ENCODE measurements at regions not wholly inside any gene's neighbourhood (a gene's known extent, or its start where the extent isn't known, plus 50 kb on each side); places are given as distances from the start of the nearest gene placed in this dataset.

GRCh38 chr16:7025616-7026190 is 306.9 kb upstream of the RBFOX1 start:
- no peak overlapping the region for H3K27ac Mint-ChIP-seq
- H3K4me1 Mint-ChIP-seq = no peaks in the 10 kb centered on the region
- H3K27me3 Mint-ChIP-seq = no peaks in the 10 kb centered on the region
- no peak overlapping the region for H3K4me3 Mint-ChIP-seq
- peak; percentile 11 to 27 for DNase-seq
- H3K9me3 Mint-ChIP-seq = peaks cover 0 to 14% of the 10 kb centered on the region in 2 donors
- no peak for ATAC-seq

- no peaks in the 10 kb centered on the region for H3K4me1 Mint-ChIP-seq
Observed at GRCh38 chr16:7021653-7022275, 310.9 kb upstream of the RBFOX1 start.

DNA sequence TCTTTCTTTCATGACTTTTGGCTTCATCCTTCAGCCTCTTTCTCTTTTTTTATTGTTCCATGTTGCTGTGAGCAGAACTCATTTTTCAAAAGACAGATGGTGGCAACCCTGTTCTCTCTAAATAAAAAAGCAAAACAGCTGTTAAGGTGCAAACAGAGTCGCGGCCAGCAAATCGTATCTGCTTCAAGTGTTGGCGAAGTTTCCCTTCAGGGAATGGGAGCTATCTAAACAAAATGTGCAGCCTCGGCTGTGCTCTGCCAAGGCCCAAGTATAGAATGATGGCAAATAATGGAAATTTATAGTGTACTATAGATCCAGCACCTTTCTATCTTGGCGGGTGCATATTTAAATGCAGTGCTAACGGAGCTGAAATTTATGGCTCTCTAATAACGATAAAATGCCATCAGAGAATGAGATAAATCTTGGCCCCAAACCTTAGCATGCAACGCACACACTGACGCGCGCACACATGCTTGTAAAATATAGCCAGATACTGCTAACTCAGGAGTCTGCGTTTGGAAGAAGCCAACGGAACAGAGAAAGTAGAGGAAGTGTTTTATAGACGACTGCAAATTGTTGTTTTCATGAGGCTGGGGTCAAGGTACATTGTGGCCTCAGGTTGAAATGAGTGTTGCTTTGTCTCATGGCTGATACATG is 315.5 kb upstream of the RBFOX1 start:
- H3K27me3 Mint-ChIP-seq = no peaks in the 10 kb centered on the region
- no peak overlapping the region for H3K4me3 Mint-ChIP-seq
- no peak overlapping the region for H3K27ac Mint-ChIP-seq
- DNase-seq (no peak), ATAC-seq (no peak)
- H3K4me1 Mint-ChIP-seq = no peaks in the 10 kb centered on the region
- peaks cover 4 to 17% of the 10 kb centered on the region in 2 donors for H3K9me3 Mint-ChIP-seq

More at GRCh38 chr16:7021653-7022275, 310.9 kb upstream of the RBFOX1 start:
- Mint-ChIP-seq H3K4me3 (no peak overlapping the region), H3K9me3 (peaks cover 4 to 23% of the 10 kb centered on the region in 2 donors), H3K27ac (no peak overlapping the region), H3K27me3 (no peaks in the 10 kb centered on the region)
- ATAC-seq (no peak), DNase-seq (no peak)

- Mint-ChIP-seq H3K27me3 (no peaks in the 10 kb centered on the region), H3K27ac (no peak overlapping the region), H3K4me1 (no peaks in the 10 kb centered on the region), H3K9me3 (peaks cover 4 to 36% of the 10 kb centered on the region in 2 donors), H3K4me3 (no peak overlapping the region)
- no peak for ATAC-seq
- no peak for DNase-seq
Observed at GRCh38 chr16:7014756-7015155, 317.9 kb upstream of the RBFOX1 start.

DNA sequence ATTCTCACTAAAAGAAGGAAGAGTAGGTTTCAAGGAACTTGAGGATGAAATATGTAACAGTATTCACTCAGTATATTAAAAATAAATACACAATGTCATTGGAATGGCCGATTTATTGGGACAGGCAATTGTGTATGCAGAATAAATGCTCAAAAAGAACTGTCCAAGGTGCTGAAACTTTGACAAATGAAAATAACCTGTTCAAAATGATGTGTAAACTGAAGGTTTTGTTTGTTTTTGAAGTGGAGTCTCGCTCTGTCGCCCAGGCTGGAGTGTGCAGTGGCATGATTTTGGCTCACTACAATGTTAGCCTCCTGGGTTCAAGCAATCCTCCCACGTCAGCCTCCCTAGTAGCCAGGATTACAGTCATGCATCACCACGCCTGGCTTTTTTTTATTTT is 318.7 kb upstream of the RBFOX1 start:
- no peak for ATAC-seq
- peaks cover 8 to 35% of the 10 kb centered on the region in 2 donors for H3K9me3 Mint-ChIP-seq
- no peak overlapping the region for H3K27ac Mint-ChIP-seq

DNA sequence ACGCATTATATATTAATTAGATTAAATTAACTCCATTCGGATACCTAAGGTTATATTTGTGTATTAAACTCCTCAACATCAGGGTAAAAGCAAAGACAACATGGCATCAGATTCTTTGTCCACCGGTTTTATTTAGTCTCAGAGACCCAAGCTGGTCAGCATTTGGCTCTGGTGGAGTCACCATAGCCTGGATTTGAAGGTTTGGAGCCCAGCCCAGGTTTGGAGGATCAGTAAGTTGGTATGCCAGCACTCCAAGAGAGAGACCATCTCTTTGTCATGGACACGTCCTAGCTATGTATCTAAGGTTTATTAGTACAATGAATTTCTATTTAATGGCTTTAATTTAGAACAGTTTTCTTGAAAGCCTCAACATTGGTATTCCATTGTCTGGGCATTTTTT is 328.4 kb upstream of the RBFOX1 start:
- no peak for ATAC-seq
- Mint-ChIP-seq H3K27me3 (no peaks in the 10 kb centered on the region), H3K4me3 (no peak overlapping the region), H3K4me1 (no peaks in the 10 kb centered on the region), H3K27ac (no peak overlapping the region), H3K9me3 (peaks cover 13 to 26% of the 10 kb centered on the region in 2 donors)
- DNase-seq = no peak

More for the DNA sequence above, 318.7 kb upstream of the RBFOX1 start:
- no peaks in the 10 kb centered on the region for H3K4me1 Mint-ChIP-seq
- no peaks in the 10 kb centered on the region for H3K27me3 Mint-ChIP-seq
- no peak for DNase-seq
- no peak overlapping the region for H3K4me3 Mint-ChIP-seq

DNA sequence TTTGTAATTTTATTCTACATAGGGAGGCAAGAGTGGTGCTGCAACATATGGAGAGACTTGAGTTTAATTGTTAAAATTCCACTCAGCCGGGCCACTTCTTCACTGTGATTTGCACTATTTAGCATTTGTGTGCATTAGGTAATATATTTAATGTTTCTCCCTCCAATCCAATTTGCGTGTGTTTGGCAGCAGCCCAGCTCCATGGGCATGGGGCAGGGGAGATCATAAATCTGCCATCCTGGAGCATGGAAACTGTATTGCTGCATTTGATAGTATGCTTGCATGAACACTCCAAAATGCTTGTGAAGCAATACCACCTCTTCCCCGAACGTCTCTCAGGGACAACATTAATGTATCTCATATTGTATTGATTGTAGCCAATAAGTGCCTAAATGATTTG is 339.1 kb upstream of the RBFOX1 start:
- H3K27me3 Mint-ChIP-seq = no peaks in the 10 kb centered on the region
- H3K4me3 Mint-ChIP-seq = no peak overlapping the region
- DNase-seq (no peak), ATAC-seq (no peak)
- no peaks in the 10 kb centered on the region for H3K4me1 Mint-ChIP-seq
- H3K9me3 Mint-ChIP-seq = peaks cover 10 to 25% of the 10 kb centered on the region in 2 donors
- H3K27ac Mint-ChIP-seq = no peak overlapping the region

- Mint-ChIP-seq H3K4me1 (no peaks in the 10 kb centered on the region), H3K9me3 (peaks cover 3 to 23% of the 10 kb centered on the region in 2 donors), H3K27ac (no peak overlapping the region), H3K4me3 (no peak overlapping the region), H3K27me3 (no peaks in the 10 kb centered on the region)
- ATAC-seq (no peak), DNase-seq (no peak)
Observed at GRCh38 chr16:6988846-6989245, 343.8 kb upstream of the RBFOX1 start.

GRCh38 chr16:6977916-6978315 is 354.7 kb upstream of the RBFOX1 start:
- no peak for ATAC-seq
- DNase-seq = no peak
- Mint-ChIP-seq H3K4me1 (no peaks in the 10 kb centered on the region), H3K4me3 (no peak overlapping the region), H3K27me3 (no peaks in the 10 kb centered on the region), H3K9me3 (peaks cover 0 to 4% of the 10 kb centered on the region in 2 donors), H3K27ac (no peak overlapping the region)

DNA sequence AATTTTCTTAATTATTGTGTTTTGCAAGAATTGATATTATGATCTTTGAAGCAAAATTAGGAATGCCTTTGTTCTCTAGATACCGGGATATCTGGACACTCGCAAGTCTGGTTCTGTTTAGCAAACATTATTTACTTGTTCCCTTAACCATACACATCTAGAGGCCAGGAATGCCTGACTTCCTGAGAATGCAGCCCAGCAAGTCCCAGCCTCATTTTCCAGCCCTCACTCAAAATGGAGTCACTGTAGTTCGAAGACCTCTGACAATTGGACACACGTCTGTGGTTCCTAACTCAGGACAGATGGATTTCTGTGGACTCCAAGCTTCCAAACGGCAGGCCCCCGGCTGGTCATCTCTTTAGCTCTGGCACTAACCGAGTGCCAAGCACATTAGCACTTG is 355.4 kb upstream of the RBFOX1 start:
- no peak for ATAC-seq
- Mint-ChIP-seq H3K27ac (no peak overlapping the region), H3K27me3 (no peaks in the 10 kb centered on the region), H3K9me3 (peaks cover 0 to 10% of the 10 kb centered on the region in 2 donors), H3K4me3 (no peak overlapping the region), H3K4me1 (no peaks in the 10 kb centered on the region)
- DNase-seq = no peak

GRCh38 chr16:6976716-6977115 is 355.9 kb upstream of the RBFOX1 start:
- no peak overlapping the region for H3K27ac Mint-ChIP-seq
- H3K27me3 Mint-ChIP-seq = no peaks in the 10 kb centered on the region
- DNase-seq = no peak
- no peak overlapping the region for H3K4me3 Mint-ChIP-seq
- no peak for ATAC-seq
- no peaks in the 10 kb centered on the region for H3K4me1 Mint-ChIP-seq
- peaks cover 0 to 12% of the 10 kb centered on the region in 2 donors for H3K9me3 Mint-ChIP-seq

DNA sequence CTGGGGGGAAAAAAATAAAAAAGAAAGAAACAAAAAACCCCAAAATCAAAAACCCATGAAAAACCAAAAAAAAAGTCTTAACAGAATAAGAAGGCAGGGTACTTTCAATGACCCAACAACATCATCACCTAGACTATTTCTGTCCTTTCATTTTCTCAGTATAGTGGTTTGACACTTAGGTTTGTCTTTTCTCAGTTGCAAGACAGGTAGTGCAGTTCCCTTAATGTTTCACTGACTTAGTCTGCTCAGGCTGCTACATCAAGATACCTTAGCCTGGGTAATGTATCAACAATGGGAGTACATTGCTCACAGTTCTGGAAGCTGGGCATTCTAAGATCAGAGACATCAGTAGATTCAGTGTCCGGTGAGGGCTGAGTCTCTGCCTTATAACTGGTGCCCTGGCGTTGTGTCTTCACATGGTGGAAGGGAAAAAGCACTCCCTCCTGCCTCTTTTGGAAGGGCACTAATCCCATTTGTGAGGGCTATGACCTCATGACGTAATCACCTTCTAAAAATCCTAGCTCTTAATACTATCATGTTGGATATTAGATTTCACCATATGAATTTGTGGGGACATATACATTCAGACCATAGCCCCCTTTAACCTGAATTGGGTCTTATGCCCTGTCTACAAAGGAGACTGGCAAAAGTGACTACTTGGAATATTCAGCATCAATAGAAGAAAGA is 362.3 kb upstream of the RBFOX1 start:
- Mint-ChIP-seq H3K9me3 (peaks cover 5 to 38% of the 10 kb centered on the region in 2 donors), H3K27ac (no peak overlapping the region), H3K27me3 (no peaks in the 10 kb centered on the region), H3K4me3 (no peak overlapping the region), H3K4me1 (no peaks in the 10 kb centered on the region)
- ATAC-seq (no peak), DNase-seq (no peak)

DNA sequence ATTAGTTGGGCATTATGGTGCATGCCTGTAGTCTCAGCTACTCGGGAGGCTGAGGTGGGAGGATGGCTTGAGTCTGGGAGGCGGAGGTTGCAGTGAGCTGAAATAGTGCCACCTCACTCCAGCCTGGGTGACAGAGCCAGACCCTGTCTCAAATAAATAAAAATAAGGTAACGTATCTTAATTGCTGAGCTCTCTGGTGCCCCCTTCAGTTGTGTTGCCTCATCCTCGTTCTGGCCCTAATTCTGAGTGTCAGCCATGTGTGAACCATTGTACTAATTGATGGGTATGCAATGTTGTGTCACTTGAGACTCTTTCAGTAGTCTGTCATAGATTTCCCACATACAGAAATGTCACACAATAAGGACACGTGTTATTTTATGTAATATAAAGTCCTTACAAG is 363.1 kb upstream of the RBFOX1 start:
- DNase-seq = no peak
- no peak overlapping the region for H3K27ac Mint-ChIP-seq
- ATAC-seq = no peak
- H3K27me3 Mint-ChIP-seq = no peaks in the 10 kb centered on the region
- no peaks in the 10 kb centered on the region for H3K4me1 Mint-ChIP-seq
- H3K4me3 Mint-ChIP-seq = no peak overlapping the region
- H3K9me3 Mint-ChIP-seq = peaks cover 5 to 46% of the 10 kb centered on the region in 2 donors

DNA sequence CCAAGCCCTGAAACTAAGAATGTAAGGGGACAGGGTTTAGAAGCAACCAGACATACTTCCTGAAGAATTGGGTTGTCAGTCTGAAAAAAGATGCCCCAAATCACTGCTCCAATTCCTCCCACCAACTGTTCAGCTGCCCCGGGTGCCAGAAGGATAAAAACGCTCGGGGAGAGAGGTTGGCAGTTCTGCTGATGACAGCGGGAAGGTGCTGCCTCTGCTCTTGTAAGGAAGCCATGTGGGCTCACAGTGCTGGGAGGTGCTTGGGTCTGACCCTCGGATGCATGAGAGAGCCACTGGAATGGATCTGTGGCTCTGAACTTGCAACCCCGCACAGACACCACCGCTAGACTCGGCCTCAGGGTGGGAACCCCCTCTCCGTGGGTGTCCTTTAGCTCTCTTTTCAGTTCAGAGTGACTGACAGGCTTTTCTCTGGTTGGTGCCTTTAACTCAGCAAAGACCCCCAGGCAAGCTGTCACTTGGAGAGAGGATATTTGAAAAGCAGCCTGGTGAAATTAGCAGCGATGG is 364.8 kb upstream of the RBFOX1 start:
- no peak overlapping the region for H3K27ac Mint-ChIP-seq
- ATAC-seq (no peak), DNase-seq (no peak)
- no peak overlapping the region for H3K4me3 Mint-ChIP-seq
- no peaks in the 10 kb centered on the region for H3K4me1 Mint-ChIP-seq
- H3K9me3 Mint-ChIP-seq = peaks cover 5 to 46% of the 10 kb centered on the region in 2 donors
- H3K27me3 Mint-ChIP-seq = no peaks in the 10 kb centered on the region

GRCh38 chr16:6966925-6967324 is 365.7 kb upstream of the RBFOX1 start:
- Mint-ChIP-seq H3K27ac (no peak overlapping the region), H3K9me3 (peaks cover 5 to 38% of the 10 kb centered on the region in 2 donors), H3K4me1 (no peaks in the 10 kb centered on the region), H3K4me3 (no peak overlapping the region), H3K27me3 (no peaks in the 10 kb centered on the region)
- ATAC-seq (no peak), DNase-seq (no peak)

DNA sequence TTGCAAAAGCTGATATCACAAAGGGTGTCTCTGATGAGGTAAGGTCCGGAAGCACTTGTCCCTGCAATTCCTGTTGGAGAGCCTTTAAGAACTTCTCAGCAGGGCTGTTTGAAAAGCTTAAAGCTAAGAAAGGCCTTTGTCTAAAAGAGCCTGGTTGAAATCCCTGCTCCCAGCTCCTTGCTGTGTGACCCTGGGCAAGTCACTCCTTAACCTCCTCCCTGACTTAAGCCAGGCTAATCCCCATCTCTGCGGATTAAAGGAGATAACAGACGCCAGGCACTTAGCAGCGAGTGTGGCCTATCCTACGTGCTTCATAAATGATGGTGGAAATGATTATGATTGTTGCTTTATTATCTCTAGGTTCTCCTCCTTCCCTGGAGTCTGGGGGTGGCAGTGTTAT is 368.0 kb upstream of the RBFOX1 start:
- no peak overlapping the region for H3K4me3 Mint-ChIP-seq
- DNase-seq (no peak), ATAC-seq (no peak)
- H3K4me1 Mint-ChIP-seq = no peaks in the 10 kb centered on the region
- no peaks in the 10 kb centered on the region for H3K27me3 Mint-ChIP-seq
- H3K9me3 Mint-ChIP-seq = peaks cover 5 to 39% of the 10 kb centered on the region in 2 donors
- no peak overlapping the region for H3K27ac Mint-ChIP-seq
